Amygdala (tissue), 56 donors: ENCODE measurements at regions not wholly inside any gene's neighbourhood (a gene's known extent, or its start where the extent isn't known, plus 50 kb on each side); places are given as distances from the start of the nearest gene placed in this dataset.

Source experiments
- DNase-seq, 56 donors: peaks; one replicate each; lab custom pipeline; 2025; lab: John Stamatoyannopoulos, UW

- DNase-seq: no peak
Observed at GRCh38 chr6:11366183-11366933, 133.9 kb upstream of the NEDD9 start.

- no peak for DNase-seq
Observed at GRCh38 chr6:11364971-11365397, 132.5 kb upstream of the NEDD9 start.

GRCh38 chr6:11363881-11364576 is 131.6 kb upstream of the NEDD9 start:
- no peak for DNase-seq

GRCh38 chr6:11362564-11362963 is 130.1 kb upstream of the NEDD9 start:
- DNase-seq: no peak

- no peak for DNase-seq
Observed at GRCh38 chr6:11358904-11359830, 126.7 kb upstream of the NEDD9 start.

GRCh38 chr6:11357285-11357684 is 124.8 kb upstream of the NEDD9 start:
- DNase-seq: no peak

DNA sequence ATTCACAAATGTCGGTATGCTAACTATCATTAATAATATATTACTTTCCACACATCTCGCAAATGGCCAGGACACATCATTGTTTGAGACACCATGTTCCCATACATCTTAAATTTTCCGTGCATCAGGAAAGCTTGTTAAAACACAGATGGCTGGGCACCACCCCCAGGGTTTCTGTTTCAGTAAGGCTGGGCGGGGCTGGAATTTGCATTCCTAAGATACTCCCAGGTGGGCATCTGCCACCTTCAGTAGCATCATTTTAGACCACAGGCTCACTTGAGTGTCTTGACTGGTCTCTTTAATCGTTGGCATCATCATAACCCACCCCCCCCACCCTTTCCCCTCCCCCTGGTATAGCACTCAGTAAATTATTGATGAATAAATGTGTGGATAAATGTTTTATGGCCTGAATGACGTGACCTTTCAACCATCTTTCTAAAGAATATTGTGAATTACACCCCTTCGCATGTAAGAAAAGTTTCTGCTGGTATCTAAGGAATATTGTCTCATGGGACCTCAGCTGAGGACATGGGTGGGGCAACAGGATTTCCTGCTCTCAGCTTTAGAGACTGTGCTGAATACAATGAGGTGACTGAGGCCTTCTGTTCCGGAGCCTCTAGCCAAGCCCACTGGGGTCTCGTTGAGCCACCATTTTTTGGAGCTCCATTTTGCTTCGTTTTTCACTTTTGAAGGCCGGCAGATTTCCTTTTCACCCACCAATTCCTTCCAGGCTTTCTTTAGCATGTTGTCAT is 124.1 kb upstream of the NEDD9 start:
- DNase-seq: no peak

- peak in 5 of 56 donors; percentile 6 to 33 (median 21) for DNase-seq
Observed at GRCh38 chr6:11353921-11354389, 121.5 kb upstream of the NEDD9 start.

DNA sequence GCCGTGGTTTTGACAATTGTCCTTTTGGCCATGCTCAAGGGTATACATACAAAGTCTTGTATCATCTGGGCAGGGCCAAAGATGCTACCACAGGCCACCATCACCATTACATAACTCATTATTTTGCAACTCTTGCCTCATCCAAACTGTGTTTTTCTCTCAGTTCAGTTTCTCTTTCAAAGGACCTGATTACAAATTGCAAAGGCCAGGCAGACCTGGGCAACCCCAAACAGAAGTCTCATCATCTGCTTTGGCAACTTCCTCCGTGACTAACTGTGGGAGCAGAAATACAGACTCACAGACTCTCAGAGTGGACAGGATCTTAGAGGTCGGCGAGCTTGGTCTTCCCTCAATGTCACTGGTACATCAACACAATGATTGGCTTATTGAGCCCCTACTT is 117.8 kb upstream of the NEDD9 start:
- DNase-seq: peak in 1 of 56 donors; percentile 4

DNA sequence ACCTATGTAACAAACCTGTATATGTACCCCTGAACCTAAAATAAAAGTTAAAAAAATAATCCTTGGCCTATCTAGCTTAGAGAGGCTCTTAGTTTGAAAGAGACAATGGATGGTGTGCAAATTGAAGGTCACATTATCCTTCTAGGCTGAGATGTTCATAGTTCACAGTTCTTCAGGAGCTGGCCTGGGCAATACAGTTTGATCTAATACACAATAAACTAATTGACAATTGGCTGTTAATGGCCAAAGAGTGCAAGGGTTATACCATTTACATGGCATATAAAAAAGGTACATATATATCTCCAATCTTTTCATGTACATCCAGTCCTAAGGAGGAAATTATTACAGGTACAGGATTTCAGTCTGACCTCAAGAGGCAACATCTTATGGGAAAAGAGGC is 117.4 kb upstream of the NEDD9 start:
- no peak for DNase-seq

- no peak for DNase-seq
Observed at GRCh38 chr6:11346516-11346915, 114.0 kb upstream of the NEDD9 start.

GRCh38 chr6:11345536-11345935 is 113.1 kb upstream of the NEDD9 start:
- DNase-seq: no peak

DNA sequence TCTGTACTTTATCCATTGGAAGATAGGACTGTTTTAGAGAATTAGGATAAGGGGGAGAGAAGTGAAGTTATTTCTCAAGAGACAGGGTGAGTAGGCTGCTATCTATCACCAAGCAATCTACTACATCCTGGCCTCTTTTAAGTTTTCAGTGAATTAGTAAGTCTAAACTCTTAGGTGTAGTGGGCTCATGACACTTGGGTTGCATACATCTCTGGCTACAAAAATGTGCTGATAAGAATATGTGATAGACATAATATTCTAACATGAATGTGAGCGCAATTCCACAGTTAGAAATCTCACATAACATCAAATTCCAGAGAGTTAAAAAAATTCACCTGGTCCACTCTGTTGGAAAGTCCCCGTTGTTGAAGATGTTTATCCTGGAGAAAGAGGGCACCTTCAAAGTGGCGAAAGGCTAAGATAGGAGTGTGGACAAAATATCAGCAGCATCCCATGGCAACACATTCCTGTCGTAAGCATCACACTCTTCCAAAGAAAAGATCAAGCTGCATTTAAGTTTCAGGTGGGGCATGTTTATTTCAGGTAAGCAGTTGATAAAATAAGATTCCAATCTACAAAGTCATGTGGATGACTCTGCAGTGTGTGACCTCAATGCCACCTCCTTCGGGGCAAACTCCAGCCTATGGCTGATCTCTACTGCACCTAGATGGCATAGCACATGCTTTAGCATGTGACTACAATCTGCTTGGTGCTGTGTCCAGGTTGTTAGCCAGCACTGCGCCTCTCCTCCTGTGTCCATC is 111.7 kb upstream of the NEDD9 start:
- DNase-seq: no peak

- DNase-seq: no peak
Observed at GRCh38 chr6:11341867-11342266, 109.4 kb upstream of the NEDD9 start.

DNA sequence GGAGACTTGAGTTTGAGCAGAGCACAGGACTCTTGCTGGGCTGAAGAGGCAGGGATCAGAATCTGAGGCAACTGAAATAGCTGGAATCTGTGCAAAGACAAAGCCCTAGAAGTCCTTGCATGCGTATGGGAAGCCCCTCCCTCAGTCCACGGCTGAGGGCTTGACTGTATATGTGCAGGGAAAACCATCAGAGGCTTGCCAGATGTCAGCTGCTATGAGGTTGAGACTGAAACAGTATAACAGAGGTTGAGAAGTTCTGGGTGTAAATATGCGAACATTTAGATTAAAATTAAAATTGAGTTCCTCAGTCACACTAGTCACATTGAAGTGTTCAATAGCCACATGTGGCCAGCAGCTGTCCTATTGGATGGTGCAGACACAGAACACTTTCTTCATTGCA is 108.8 kb upstream of the NEDD9 start:
- DNase-seq: no peak

GRCh38 chr6:11339380-11339779 is 106.9 kb upstream of the NEDD9 start:
- no peak for DNase-seq

DNA sequence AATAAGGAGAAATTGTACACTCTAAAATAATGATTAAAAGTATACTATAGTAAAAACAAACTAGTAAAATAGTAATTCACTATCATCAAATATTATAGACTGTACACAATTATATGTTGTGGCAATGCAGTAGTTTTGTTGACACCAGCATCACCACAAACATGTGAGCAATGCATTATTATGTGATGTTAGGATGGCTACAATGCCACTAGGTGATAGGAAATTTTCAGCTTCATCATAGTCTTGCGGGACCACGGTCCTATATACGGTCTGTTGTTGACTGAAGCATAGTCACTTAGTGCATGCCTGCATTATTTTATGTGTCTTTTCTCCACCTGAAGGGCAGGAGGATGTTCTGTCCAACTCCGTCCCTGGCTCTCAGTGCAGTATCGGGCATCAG is 104.8 kb upstream of the NEDD9 start:
- no peak for DNase-seq

DNA sequence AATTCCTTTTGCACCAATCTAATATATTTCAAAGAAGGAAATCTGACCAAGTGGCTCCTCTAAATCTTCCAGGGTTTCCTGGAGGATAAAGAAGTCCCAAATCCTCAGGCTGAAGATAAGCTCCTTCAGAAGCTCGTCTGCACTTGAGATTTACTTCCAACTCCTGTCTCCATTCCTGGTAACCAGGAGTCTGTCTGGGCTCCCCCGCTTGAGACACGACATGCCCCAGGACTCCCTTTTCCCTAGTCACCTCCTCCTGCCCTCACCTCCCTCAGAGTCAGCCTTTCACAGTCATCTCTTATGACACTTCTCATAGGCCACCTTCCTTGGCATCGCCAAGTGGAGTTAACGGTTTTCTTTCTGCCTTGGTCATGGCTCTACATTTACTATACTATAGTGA is 103.4 kb upstream of the NEDD9 start:
- DNase-seq: no peak

- no peak for DNase-seq
Observed at GRCh38 chr6:11333132-11333849, 100.8 kb upstream of the NEDD9 start.
